ENCODE measurements at regions not wholly inside any gene's neighbourhood (a gene's known extent, or its start where the extent isn't known, plus 50 kb on each side); places are given as distances from the start of the nearest gene placed in this dataset.

- Histone ChIP-seq H2AK5ac (ENCODE audit: insufficient read length, low read length) (no peak overlapping the region), H3K79me2 (ENCODE audit: insufficient read depth, low read length) (no peaks in the 10 kb centered on the region), H2BK120ac (ENCODE audit: low read depth, low read length, poor library complexity, severe bottlenecking) (no peak overlapping the region), H3K4me1 (ENCODE audit: insufficient read depth, low read length) (peaks cover 11% of the 10 kb centered on the region), H2BK15ac (ENCODE audit: low read depth, low read length) (no peak overlapping the region), H4K20me1 (ENCODE audit: control insufficient read depth, insufficient read depth, insufficient read length) (no peaks in the 10 kb centered on the region), H3K27ac (ENCODE audit: insufficient read length, low read depth, low read length) (no peak overlapping the region), H2AFZ (ENCODE audit: low read length) (no peak overlapping the region), H3K9me3 (ENCODE audit: control insufficient read depth, low read depth, low read length) (no peaks in the 10 kb centered on the region), H4K91ac (ENCODE audit: insufficient read length, low read depth, low read length) (no peak overlapping the region), H4K8ac (replicated peaks; ENCODE audit: insufficient read length, low read depth, low read length) (no peak overlapping the region), H3K23me2 (ENCODE audit: insufficient read length, low read depth, low read length, poor library complexity, severe bottlenecking) (no peaks in the 10 kb centered on the region), H3K79me1 (ENCODE audit: insufficient read depth, low read depth, low read length, poor library complexity, severe bottlenecking) (no peaks in the 10 kb centered on the region), H3K14ac (ENCODE audit: insufficient read depth, low read length) (no peak overlapping the region), H3K23ac (ENCODE audit: insufficient read length, low read depth, low read length) (no peak overlapping the region), H3K56ac (ENCODE audit: insufficient read length, low read depth, low read length) (no peak overlapping the region), H3K18ac (ENCODE audit: insufficient read length, low read depth, low read length) (no peak overlapping the region), H3T11ph (ENCODE audit: low read length) (no peak overlapping the region), H2BK20ac (ENCODE audit: low read depth, low read length, poor library complexity, severe bottlenecking) (no peak overlapping the region), H3K9ac (ENCODE audit: extremely low read depth, insufficient read length, low read length) (no peak overlapping the region), H2BK5ac (ENCODE audit: insufficient read length, low read length) (no peak overlapping the region), H4K5ac (ENCODE audit: insufficient read length, low read depth, low read length) (no peak overlapping the region), H3K27me3 (ENCODE audit: insufficient read depth, low read length) (peaks cover 23% of the 10 kb centered on the region), H2BK12ac (ENCODE audit: insufficient read length, low read depth, low read length) (no peak overlapping the region), H3K4me2 (ENCODE audit: insufficient read depth, insufficient read length, low read length) (no peak overlapping the region), H3K4ac (ENCODE audit: low read depth, low read length) (no peak overlapping the region)
- DNase-seq: peak; percentile 61
- H3K4me3 Mint-ChIP-seq: peak overlapping the region in 1 of 2 experiments; percentile 53; a peak in 2 of 5 replicates
- peaks cover 0 to 10% (median 0%) of the 10 kb centered on the region in 3 experiments; a peak in 2 of 7 replicates for H3K36me3 Mint-ChIP-seq (ENCODE audit: insufficient read depth in 1 of 3, low read depth in 3 of 3)
- no CpG with 5 or more reads among the region's 6 CpGs for WGBS (ENCODE audit: extremely low coverage, insufficient read length, low lambda C conversion rate)
- no peak for TF ChIP-seq CTCF (conservative IDR thresholded peaks at IDR 0.05)
- H3K4me1 Mint-ChIP-seq: peaks cover 56 to 57% of the 10 kb centered on the region in 2 experiments
- H3K27me3 Mint-ChIP-seq (ENCODE audit: low read depth): peaks cover 24% of the 10 kb centered on the region
- H3K9me3 Mint-ChIP-seq: no peaks in the 10 kb centered on the region; a peak in 1 of 5 replicates
- H3K27ac Mint-ChIP-seq: peak overlapping the region in 2 of 3 experiments; percentile 77 to 84; a peak in 4 of 7 replicates
Measured at GRCh38 chr20:56733967-56734366, 104.9 kb downstream of the TFAP2C start.
